ENCODE measurements at regions not wholly inside any gene's neighbourhood (a gene's known extent, or its start where the extent isn't known, plus 50 kb on each side); places are given as distances from the start of the nearest gene placed in this dataset.

- intact Hi-C loops (cut with micrococcal nuclease): no loop called here
Observed at GRCh38 chr12:19971361-19972280, 396.7 kb upstream of the PDE3A start.

DNA sequence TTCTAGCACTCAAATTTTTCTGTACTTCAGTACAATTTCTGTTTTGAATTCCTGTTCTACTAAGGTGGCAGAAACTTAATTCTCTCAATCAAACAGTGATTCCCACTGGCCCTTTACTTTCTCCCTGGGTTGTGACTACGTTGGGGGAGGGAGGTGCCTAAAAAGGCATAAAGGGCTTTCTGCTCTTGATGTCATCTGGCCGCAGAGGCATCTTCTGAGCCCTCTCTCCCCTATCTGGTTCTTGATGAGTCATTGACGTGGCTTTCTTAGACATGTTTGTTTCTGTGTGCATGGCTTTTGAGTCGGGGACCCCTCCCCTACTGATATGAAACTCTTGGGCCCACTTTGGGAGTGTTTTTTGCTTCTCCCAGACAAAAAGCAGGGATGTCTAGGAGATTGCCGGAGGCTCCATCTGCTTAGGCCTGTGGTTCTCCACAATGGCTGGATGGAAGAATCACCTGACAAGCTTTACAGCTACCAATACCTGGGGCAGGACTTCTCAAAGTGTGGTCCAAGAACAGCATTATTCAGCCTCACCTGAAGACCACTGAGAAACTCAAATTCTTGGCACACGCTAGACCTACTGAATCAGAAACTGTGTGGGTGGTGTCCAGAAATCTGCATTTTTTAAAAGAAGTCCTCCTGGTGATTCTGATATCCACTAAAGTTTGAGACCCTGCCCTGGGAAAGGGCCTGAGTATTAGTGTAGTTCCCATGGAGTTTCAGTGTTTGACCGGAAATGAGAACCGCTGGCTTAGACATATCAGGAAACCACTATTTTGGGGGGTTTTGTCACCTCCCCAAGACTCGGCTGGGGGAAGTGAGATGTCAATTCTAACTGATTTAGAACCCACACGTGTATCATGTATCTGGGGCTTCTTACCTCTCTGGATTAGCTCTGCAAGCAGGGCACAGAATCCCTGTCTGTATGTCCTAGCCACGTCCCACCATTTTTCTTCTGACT, 395.7 kb upstream of the PDE3A start:
- intact Hi-C loops (cut with micrococcal nuclease): no loop called here

- intact Hi-C loops (cut with micrococcal nuclease): no loop called here
Observed at GRCh38 chr12:19978193-19978592, 390.1 kb upstream of the PDE3A start.

DNA sequence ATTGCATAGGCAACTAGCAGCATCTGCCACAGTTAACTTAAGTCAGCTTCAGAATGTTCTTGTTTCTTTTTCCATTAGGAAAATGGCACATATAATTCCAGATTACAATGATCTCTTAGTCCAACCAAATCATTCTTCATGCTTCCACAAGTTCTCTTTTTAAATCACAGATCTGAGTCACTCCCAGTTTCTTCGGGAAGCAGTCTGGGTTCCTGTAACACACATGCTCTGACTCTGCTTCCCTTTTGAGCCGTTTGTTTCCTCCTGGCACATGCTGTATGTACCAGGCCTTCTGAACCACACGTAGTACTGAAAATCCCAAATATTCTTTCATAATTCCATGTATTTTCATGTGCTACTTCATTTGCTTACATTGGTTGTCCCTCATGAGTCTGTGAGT, 388.8 kb upstream of the PDE3A start:
- intact Hi-C loops (cut with micrococcal nuclease): no loop called here

DNA sequence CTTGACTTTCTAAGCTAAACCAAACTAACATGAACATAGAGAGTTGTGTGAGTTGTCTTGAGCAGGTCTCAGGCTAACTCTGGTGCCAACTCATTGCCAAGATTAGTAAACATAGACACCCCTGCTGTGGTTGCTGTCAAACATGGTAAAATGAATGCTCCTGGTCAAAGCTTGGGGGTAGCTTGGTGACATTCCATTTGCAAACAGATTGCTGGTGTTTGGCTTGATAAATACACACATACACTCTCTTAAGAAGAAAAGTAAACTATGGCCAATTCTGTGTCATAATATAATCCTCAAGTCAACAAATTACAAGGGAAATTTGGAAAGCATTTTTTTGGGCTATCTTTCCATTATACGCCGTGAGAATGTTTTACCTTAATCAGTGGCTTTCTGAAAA, 386.4 kb upstream of the PDE3A start:
- intact Hi-C loops (cut with micrococcal nuclease): no loop called here

- intact Hi-C loops (cut with micrococcal nuclease): no loop called here
Observed at GRCh38 chr12:19988001-19988400, 380.3 kb upstream of the PDE3A start.

DNA sequence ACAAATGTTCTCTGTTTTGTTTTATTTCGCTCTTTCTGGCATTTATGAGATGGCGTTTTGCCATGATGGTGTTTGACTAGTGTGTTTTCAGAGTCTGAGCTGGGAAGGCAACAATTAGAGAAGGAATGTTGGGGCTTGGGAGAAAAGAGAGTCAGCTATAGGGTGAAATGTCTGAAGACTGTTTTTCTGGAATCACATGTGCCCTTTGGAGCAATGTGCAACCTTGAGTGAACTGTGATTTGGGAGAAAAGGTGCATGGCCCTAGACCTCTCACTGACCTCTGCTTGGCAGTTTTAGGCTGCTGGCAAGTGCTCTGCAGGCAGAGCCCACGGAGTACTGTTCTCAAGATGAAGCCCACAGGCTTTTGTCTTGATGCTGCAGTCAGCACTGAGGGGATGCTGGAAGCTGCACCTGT, 379.9 kb upstream of the PDE3A start:
- intact Hi-C loops (cut with micrococcal nuclease): no loop called here

DNA sequence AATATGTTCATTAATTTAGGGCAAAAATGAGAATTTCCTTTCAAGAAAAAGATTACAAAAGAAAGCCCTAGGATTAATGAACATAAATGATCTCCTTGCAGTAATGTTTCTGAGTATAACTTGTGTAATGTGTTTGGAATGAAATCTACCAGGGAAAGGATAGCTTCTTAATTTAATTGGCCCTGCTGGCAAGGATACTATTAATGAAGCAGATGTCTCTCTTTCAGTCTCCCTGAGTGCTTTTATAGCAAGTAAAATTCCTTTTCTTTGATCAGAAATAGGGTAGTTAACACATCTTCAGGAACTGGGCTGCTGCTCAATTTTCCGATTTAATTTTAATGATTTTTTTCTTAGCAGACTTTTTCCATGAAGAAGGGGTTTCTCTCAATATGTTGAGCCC, 379.4 kb upstream of the PDE3A start:
- intact Hi-C loops (cut with micrococcal nuclease): no loop called here

GRCh38 chr12:19991146-19991545, 377.2 kb upstream of the PDE3A start:
- intact Hi-C loops (cut with micrococcal nuclease): no loop called here

GRCh38 chr12:19992311-19992710, 376.0 kb upstream of the PDE3A start:
- intact Hi-C loops (cut with micrococcal nuclease): no loop called here

DNA sequence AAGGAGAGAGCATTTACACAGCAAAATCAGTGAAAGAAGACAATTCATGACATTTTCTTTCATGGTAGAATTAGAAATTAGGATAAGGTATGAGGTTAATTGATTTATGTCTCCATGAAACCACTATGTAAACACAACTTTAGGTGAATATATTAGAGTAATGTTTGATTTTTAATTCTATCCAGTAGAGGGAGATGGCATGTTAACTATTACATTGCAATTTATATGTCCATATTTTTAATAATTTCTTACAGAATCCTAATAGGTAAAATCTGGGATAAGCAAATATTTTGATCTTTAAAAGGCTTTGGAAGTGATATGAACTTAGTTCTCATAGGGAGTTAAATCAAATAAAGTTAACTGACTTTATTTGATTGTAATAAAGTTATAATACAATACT, 373.4 kb upstream of the PDE3A start:
- intact Hi-C loops (cut with micrococcal nuclease): no loop called here

- intact Hi-C loops (cut with micrococcal nuclease): no loop called here
Observed at GRCh38 chr12:19997656-19998400, 370.5 kb upstream of the PDE3A start.

DNA sequence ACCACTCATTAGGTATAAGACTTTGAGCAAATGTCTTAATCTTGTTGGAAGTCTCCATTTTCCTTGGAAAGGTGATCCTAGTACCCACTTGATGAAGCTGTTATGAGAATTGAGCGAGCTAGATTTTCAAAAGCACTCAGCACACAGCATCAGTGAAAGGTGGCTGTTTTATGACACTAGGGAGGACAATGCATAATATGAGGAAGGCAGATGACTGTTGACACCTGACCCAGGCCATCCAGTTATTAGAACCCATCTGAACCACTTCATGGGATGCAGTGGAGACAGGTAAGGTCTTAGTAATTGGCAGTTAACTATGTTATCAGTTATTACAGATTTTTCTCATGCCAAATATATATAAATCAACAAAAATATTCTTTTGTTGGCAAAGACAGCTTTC, 369.9 kb upstream of the PDE3A start:
- intact Hi-C loops (cut with micrococcal nuclease): no loop called here

DNA sequence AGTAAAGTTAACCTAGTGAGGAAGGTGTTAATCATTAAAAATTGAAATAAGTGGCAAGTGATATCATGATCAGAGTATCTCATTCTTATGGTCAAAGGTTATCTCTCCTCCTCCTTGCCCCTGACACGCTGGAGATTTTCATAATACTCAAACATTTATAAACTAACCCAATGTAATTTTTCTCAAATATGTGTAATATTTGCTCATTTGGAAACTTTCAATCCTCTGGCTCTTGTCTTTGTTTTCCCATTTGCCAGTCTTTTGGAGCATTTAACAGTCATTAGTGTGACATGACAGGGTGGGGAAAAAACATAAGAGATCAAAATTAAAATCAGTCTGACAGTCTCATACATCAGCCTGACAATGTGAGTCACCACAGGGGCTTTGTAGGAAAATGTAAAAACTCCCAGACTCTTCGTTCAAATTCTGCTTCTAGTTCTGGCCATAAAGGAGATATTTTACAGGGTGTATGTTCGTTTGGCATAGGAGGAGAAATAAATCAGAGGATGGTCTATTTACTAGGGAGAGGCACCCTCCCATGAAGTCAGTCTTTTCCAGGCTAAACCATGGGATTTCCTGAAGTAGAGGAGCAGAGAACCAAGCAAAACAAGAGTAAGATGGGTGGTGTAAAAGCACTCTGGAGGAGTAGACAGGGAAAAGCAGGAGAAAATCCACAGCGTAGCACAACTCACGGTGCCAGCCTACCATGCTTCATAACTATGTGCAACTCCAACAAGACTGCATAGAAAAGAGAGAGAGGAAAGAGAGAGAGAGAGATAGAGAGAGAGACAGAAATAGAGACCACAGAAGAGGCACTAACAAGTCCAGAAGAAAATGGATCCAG, 369.2 kb upstream of the PDE3A start:
- intact Hi-C loops (cut with micrococcal nuclease): no loop called here

GRCh38 chr12:19999805-20000138, 368.6 kb upstream of the PDE3A start:
- intact Hi-C loops (cut with micrococcal nuclease): no loop called here

DNA sequence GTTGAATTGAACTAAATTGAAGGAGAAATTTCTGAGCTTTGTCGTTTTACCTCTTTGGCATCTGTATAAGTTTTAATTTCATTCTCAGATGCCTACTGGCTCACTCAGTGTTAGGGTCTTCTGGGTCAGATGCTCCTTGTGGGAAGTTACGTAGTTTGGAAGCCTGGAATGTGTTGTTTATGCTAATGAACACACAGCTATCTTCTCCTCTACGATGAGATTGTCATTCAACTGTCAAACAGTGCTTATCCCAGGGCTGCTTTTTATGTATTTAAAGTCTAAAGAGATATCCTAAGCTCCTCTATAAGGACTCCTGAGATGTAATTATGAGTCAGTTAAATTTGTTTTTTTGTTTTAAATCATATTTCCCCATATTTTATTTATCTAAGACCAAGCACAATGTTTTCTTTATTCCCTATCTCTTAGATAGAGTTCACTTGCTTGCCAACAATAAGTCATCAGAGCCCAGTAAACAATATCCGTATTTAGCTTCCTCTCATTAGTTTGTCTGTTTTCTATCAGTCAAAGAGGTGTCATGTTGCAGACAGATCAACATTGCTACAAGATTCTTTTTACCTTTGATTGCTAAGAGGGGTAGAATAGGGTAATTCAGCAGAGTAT, 368.0 kb upstream of the PDE3A start:
- intact Hi-C loops (cut with micrococcal nuclease): no loop called here

- intact Hi-C loops (cut with micrococcal nuclease): no loop called here
Observed at GRCh38 chr12:20003252-20003651, 365.1 kb upstream of the PDE3A start.

DNA sequence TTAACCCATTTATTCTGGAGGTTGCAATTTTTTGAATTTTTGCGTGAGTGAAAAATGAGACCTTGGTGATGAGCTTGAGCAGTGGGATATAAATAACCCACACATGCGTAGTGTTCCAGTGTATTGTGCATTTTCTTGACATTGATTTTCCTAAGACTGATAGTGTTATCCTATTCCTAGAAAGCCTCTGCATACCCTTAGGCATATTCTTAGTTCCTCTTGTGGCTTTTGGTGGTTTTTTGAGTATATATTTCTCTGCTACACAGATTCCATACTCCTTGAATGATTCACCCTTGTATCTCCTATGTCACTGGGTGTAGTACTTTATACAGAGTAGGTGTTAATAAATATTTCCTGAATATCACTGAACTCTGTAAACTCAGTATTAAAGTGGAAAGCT, 363.4 kb upstream of the PDE3A start:
- intact Hi-C loops (cut with micrococcal nuclease): no loop called here

GRCh38 chr12:20006871-20007730, 361.2 kb upstream of the PDE3A start:
- intact Hi-C loops (cut with micrococcal nuclease): no loop called here

Data from T-helper 1 cell treated with Interleukin-12 subunit alpha and Interleukin-12 subunit beta and Interleukin-4 antibody, amounts not matched to agents 30 ng/mL and 1 ng/mL, for 36 hours (primary cell).